IPS DF 4.7 (cell line): ENCODE measurements at regions not wholly inside any gene's neighbourhood (a gene's known extent, or its start where the extent isn't known, plus 50 kb on each side); places are given as distances from the start of the nearest gene placed in this dataset.
"Not testable (repeated sequence)": the region's sequence is repeated elsewhere in the genome, so short reads cannot be mapped to it uniquely, and the experiment has no call there.

ENCODE experiments used
- DNase-seq: peaks from one replicate; pipeline ENCODE4 v3.0.0-alpha.2; 2013; ENCODE audit warnings: low spot score; ENCODE audit errors: extremely low read depth

- DNase-seq = no peak
Measured at GRCh38 chr11:15837901-15838489, 518.4 kb downstream of the SOX6 start.

GRCh38 chr11:15839061-15839460 is 517.3 kb downstream of the SOX6 start:
- no peak for DNase-seq

GRCh38 chr11:15840966-15841365 is 515.4 kb downstream of the SOX6 start:
- no peak for DNase-seq

- no peak for DNase-seq
Measured at GRCh38 chr11:15841931-15842740, 514.2 kb downstream of the SOX6 start.

- no peak for DNase-seq
Measured at GRCh38 chr11:15843309-15843872, 513.0 kb downstream of the SOX6 start.

- DNase-seq = no peak
Measured at GRCh38 chr11:15845261-15845660, 511.1 kb downstream of the SOX6 start.

GRCh38 chr11:15848631-15849168 is 507.6 kb downstream of the SOX6 start:
- DNase-seq = no peak

- DNase-seq = no peak
Measured at GRCh38 chr11:15849257-15849656, 507.1 kb downstream of the SOX6 start.

- not testable (repeated sequence) for DNase-seq
Measured at GRCh38 chr11:15850335-15850734, 506.0 kb downstream of the SOX6 start.

GRCh38 chr11:15851051-15851498 is 505.3 kb downstream of the SOX6 start:
- DNase-seq = no peak

GRCh38 chr11:15852179-15852578 is 504.2 kb downstream of the SOX6 start:
- no peak for DNase-seq

GRCh38 chr11:15854245-15854644 is 502.1 kb downstream of the SOX6 start:
- DNase-seq = no peak

- no peak for DNase-seq
Measured at GRCh38 chr11:15858881-15859280, 497.5 kb downstream of the SOX6 start.

GRCh38 chr11:15859411-15859810 is 496.9 kb downstream of the SOX6 start:
- DNase-seq = no peak

GRCh38 chr11:15861256-15861655 is 495.1 kb downstream of the SOX6 start:
- no peak for DNase-seq

GRCh38 chr11:15863411-15863810 is 492.9 kb downstream of the SOX6 start:
- DNase-seq = no peak

- no peak for DNase-seq
Measured at GRCh38 chr11:15864026-15864805, 492.1 kb downstream of the SOX6 start.

GRCh38 chr11:15865212-15865987 is 490.9 kb downstream of the SOX6 start:
- DNase-seq = no peak

GRCh38 chr11:15867871-15868270 is 488.5 kb downstream of the SOX6 start:
- no peak for DNase-seq

- DNase-seq = no peak
Measured at GRCh38 chr11:15870911-15871310, 485.4 kb downstream of the SOX6 start.
